ENCODE measurements at regions not wholly inside any gene's neighbourhood (a gene's known extent, or its start where the extent isn't known, plus 50 kb on each side); places are given as distances from the start of the nearest gene placed in this dataset.

DNA sequence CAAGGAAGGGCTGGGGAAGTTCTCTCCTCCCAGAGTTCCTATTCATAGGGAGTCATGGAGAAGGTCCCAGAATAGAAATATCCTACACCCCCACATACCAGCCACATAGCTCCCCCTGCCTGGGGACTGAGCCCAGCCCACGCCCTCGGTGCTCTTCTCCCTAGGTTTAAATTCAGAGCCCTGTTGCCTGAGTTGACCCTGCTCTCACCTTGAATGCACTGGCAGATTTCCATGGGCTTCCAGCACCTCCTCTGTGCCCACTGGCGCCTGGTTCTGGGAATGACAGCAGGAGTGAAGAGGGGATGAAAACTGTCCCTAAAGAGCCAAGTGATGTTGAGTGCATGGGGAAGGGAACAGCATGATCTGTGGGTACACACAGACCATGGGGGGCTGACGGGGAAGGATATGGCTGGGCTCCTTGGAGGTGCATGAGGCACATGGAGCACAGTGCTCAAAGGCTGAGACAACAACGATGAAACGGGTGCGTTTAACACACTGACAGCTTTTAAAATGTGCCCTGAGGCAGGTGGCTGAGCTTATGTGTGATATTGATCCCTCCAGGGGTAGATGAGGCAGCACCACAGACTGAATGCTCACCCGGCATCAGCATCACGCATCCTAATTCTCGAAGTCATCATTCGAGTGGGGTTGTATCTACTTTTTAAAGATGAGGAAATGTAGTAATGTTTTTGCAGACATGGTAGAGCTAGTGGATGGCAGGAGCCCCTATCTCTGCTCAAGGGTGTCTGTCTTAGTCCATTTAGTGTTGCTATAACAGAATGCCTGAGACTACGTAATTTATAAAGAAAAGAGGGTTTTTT lies 53.7 kb upstream of the IGFBP3 start (continued):
- TF ChIP-seq ZNF687 (IDR thresholded peaks at IDR 0.05), result no peak

DNA sequence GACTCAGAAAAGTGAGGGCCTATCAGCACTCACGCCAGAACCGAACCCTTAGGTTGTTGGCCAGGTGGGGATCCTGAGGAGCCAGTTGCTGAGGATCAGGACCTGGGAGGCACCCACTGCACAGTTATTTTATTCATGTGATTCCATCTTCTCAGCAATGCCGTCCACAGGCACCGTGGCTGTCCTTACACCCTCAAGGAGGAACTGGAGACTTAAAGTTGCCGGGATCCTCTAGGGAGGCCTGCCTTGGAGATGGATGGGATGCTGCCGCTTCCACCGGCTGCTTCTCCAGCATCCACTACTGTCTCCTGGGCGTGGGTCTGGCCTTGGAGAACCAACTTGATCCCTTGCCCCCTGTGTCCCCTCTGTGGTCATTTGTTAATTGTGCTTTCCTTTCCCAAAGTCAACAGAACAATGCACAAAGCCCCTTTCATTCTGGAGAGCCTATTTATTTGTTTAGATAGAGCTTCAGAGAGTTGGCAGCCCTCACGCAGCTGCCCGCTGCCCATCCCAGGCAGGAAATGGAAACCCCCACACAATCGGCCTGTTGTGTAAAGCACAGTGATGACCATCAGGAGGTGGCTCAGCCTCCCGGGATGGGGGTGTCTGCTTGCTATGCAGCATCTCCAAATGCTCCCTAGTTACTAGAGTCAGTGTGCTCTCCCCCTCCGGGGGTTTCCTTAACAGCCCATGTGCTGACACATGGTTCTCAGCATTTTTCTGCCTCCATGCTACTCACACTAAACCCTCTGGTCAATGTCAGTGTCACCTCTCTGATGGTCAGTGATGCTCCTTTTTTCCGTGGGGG lies 52.9 kb upstream of the IGFBP3 start:
- POLR2A ChIA-PET, result interaction anchor here (0.6 kb wide), 1 partner anchor 17 kb away, joined by 4 read pairs; no protein-coding TSS in a partner anchor
- TF ChIP-seq, protein P1, sequence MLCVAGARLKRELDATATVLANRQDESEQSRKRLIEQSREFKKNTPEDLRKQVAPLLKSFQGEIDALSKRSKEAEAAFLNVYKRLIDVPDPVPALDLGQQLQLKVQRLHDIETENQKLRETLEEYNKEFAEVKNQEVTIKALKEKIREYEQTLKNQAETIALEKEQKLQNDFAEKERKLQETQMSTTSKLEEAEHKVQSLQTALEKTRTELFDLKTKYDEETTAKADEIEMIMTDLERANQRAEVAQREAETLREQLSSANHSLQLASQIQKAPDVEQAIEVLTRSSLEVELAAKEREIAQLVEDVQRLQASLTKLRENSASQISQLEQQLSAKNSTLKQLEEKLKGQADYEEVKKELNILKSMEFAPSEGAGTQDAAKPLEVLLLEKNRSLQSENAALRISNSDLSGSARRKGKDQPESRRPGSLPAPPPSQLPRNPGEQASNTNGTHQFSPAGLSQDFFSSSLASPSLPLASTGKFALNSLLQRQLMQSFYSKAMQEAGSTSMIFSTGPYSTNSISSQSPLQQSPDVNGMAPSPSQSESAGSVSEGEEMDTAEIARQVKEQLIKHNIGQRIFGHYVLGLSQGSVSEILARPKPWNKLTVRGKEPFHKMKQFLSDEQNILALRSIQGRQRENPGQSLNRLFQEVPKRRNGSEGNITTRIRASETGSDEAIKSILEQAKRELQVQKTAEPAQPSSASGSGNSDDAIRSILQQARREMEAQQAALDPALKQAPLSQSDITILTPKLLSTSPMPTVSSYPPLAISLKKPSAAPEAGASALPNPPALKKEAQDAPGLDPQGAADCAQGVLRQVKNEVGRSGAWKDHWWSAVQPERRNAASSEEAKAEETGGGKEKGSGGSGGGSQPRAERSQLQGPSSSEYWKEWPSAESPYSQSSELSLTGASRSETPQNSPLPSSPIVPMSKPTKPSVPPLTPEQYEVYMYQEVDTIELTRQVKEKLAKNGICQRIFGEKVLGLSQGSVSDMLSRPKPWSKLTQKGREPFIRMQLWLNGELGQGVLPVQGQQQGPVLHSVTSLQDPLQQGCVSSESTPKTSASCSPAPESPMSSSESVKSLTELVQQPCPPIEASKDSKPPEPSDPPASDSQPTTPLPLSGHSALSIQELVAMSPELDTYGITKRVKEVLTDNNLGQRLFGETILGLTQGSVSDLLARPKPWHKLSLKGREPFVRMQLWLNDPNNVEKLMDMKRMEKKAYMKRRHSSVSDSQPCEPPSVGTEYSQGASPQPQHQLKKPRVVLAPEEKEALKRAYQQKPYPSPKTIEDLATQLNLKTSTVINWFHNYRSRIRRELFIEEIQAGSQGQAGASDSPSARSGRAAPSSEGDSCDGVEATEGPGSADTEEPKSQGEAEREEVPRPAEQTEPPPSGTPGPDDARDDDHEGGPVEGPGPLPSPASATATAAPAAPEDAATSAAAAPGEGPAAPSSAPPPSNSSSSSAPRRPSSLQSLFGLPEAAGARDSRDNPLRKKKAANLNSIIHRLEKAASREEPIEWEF (IDR thresholded peaks at IDR 0.05; ENCODE audit: insufficient replicate concordance, low read depth, low read length), result no peak
- TF ChIP-seq, protein P2, sequence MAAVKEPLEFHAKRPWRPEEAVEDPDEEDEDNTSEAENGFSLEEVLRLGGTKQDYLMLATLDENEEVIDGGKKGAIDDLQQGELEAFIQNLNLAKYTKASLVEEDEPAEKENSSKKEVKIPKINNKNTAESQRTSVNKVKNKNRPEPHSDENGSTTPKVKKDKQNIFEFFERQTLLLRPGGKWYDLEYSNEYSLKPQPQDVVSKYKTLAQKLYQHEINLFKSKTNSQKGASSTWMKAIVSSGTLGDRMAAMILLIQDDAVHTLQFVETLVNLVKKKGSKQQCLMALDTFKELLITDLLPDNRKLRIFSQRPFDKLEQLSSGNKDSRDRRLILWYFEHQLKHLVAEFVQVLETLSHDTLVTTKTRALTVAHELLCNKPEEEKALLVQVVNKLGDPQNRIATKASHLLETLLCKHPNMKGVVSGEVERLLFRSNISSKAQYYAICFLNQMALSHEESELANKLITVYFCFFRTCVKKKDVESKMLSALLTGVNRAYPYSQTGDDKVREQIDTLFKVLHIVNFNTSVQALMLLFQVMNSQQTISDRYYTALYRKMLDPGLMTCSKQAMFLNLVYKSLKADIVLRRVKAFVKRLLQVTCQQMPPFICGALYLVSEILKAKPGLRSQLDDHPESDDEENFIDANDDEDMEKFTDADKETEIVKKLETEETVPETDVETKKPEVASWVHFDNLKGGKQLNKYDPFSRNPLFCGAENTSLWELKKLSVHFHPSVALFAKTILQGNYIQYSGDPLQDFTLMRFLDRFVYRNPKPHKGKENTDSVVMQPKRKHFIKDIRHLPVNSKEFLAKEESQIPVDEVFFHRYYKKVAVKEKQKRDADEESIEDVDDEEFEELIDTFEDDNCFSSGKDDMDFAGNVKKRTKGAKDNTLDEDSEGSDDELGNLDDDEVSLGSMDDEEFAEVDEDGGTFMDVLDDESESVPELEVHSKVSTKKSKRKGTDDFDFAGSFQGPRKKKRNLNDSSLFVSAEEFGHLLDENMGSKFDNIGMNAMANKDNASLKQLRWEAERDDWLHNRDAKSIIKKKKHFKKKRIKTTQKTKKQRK (IDR thresholded peaks at IDR 0.05; ENCODE audit: low read depth, low read length), result no peak

More for the DNA sequence above, 52.9 kb upstream of the IGFBP3 start:
- Histone ChIP-seq H3K4me1 (ENCODE audit: control insufficient read depth, insufficient read depth, low read length) (no peaks in the 10 kb centered on the region), H3K27me3 (replicated peaks in 1 of 2; ENCODE audit: control insufficient read depth in 2 of 2, insufficient read depth in 2 of 2, low read length in 1 of 2) (no peaks in the 10 kb centered on the region), H2AFZ (ENCODE audit: control insufficient read depth, low read depth, low read length) (no peak overlapping the region), H3K4me3 (no peak overlapping the region), H3K9ac (ENCODE audit: control insufficient read depth, insufficient read depth, low read length) (no peak overlapping the region), H3K4me2 (ENCODE audit: control insufficient read depth, insufficient read depth) (no peak overlapping the region), H3K27ac (ENCODE audit: control insufficient read depth, insufficient read depth) (no peak overlapping the region), H3K9me3 (replicated peaks; ENCODE audit: control insufficient read depth, insufficient read depth, low read length) (no peaks in the 10 kb centered on the region), H3K79me2 (ENCODE audit: control insufficient read depth, insufficient read depth, low read length) (no peaks in the 10 kb centered on the region), H3K36me3 (ENCODE audit: control insufficient read depth in 2 of 2, insufficient read depth in 2 of 2, low read length in 1 of 2) (no peaks in the 10 kb centered on the region), H4K20me1 (ENCODE audit: control insufficient read depth, insufficient read depth) (no peaks in the 10 kb centered on the region)
- DNase-seq (ENCODE audit: low read depth, low spot score), result no peak
- in situ Hi-C loops (cut with MboI), result no loop called here
- SMC1A ChIA-PET (ENCODE audit: uncharacterized antibody, unreplicated experiment), result interaction anchor here (0.8 kb wide), 1 partner anchor 10 kb away, joined by 3 read pairs; no protein-coding TSS in a partner anchor
- CTCF ChIA-PET, result no interaction called here
- no peak for ATAC-seq
- intact Hi-C loops (cut with micrococcal nuclease; ENCODE audit: unreplicated experiment), result no loop called here
- BruUV-seq (replicated peaks), result no TSS peak
- no peak for FAIRE-seq
- RAD21 ChIA-PET (ENCODE audit: unreplicated experiment), result interaction anchor here (0.9 kb wide), 1 partner anchor 52 kb away, joined by 3 read pairs; no protein-coding TSS in a partner anchor
- WGBS (ENCODE audit: insufficient coverage, insufficient replicate concordance, low lambda C conversion rate, missing lambda C conversion rate), result 37% methylated on average over 14 of the region's 14 CpGs
